ENCODE measurements at regions not wholly inside any gene's neighbourhood (a gene's known extent, or its start where the extent isn't known, plus 50 kb on each side); places are given as distances from the start of the nearest gene placed in this dataset.
"Not testable (repeated sequence)": the region's sequence is repeated elsewhere in the genome, so short reads cannot be mapped to it uniquely, and the experiment has no call there.

GRCh38 chr2:90220623-90221299 lies 1529.3 kb downstream of the RPIA start:
- peak in 2 of 51 donors; percentile 5 to 16 for DNase-seq

DNA sequence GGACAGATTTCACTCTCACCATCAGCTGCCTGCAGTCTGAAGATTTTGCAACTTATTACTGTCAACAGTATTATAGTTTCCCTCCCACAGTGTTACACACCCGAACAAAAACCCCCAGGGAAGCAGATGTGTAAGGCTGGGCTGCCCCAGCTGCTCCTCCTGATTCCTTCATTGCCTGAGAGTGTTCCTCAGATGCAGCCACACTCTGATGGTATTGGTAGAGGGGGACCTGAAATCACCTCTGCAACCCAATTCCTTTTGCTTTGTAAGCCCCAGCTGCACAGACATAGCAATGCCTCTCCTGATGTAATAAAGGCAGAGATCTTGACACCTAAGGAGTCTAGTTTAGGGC lies 1529.8 kb downstream of the RPIA start:
- no peak for DNase-seq

DNA sequence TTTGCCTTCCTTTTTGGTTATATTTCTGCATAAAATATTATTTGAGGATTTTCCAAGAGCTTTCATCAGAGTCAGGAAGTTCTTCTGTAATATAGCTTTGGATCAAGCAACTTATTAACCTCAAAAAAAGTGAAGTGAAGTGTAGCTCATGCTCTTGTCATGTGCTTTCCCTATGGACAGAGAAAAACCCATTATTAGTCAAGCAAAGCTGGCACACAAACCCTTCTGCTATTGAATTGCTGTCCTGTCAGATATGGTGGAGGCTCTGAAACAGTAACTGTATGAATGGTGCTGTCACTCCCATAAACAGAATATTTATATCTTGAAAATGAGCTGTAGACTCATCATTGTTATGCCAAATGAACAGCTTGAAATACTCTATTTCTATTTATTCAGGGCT lies 1533.3 kb downstream of the RPIA start:
- DNase-seq = not testable (repeated sequence)

DNA sequence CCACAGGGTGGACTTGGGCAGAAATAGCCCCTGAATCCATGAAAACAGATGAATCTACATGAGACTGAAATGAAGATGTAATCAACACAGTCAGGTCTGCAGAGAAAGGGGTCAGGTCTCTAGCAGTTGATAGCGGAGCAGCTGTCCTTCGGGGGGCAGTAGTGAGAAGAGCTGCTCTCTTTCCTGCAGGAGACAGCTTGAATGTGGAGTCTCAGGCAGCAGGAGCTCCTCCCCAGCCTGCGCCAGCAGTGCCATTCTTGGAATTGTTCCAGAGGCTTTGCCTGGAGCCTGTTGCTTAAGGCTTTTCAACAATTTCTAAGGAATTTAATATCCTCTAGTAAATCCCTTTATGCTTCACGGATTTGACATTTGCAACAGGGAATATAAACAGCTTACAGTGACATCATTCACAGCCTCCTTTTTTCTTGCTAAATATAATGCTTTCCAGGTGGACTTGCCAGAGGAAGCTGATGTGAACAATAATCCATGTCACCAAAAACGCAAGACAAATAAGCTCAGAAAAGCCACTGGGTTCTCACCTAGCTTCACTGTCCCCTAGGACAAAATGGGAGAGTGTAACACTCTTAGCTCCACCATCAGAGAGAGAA lies 1535.1 kb downstream of the RPIA start:
- DNase-seq = peak in 6 of 51 donors; percentile 1 to 41 (median 15)

- not testable (repeated sequence) for DNase-seq
Measured at GRCh38 chr2:90231199-90231598, 1539.7 kb downstream of the RPIA start.

- not testable (repeated sequence) for DNase-seq
Measured at GRCh38 chr2:90235452-90235851, 1544.0 kb downstream of the RPIA start.

- peak in 25 of 51 donors; percentile 3 to 74 (median 44) for DNase-seq
Measured at GRCh38 chr2:90237923-90238361, 1546.5 kb downstream of the RPIA start.

DNA sequence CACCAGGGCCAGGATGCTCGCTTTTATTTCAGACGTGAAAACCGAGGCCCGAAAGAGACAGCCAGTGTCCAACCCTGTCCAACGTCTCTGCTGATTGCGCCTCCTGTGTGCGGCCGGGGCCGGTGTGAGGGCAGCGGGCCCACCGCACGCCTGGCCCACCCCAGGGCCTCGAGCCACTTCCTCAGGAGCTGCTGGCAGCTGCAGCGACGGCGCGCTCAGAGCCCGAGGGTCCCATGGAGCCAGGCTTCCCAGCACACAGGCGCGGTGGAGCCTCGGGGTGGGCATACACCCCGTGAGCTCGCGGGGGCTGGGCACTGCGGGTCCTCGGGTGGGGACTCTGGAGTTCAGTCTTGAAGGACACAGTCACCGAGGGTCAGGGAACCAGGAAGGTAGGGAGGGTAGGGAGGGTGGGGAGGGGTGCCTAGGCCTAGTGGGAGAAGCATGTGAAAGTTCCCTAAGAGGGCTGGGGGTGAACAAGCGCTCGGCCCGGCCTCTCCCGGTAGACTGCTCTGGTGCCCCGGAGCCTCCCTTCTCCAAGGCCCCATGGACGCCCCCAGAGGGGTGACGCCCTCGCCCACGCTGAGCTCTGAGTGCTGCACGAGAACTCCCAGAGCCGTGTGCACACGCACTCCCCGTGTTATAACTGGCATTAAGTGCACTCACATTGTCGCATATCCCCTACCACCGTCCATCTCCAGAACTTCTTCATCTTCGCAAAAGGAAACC lies 1547.2 kb downstream of the RPIA start:
- not testable (repeated sequence) for DNase-seq

- DNase-seq = not testable (repeated sequence)
Measured at GRCh38 chr2:90239769-90240168, 1548.3 kb downstream of the RPIA start.

DNA sequence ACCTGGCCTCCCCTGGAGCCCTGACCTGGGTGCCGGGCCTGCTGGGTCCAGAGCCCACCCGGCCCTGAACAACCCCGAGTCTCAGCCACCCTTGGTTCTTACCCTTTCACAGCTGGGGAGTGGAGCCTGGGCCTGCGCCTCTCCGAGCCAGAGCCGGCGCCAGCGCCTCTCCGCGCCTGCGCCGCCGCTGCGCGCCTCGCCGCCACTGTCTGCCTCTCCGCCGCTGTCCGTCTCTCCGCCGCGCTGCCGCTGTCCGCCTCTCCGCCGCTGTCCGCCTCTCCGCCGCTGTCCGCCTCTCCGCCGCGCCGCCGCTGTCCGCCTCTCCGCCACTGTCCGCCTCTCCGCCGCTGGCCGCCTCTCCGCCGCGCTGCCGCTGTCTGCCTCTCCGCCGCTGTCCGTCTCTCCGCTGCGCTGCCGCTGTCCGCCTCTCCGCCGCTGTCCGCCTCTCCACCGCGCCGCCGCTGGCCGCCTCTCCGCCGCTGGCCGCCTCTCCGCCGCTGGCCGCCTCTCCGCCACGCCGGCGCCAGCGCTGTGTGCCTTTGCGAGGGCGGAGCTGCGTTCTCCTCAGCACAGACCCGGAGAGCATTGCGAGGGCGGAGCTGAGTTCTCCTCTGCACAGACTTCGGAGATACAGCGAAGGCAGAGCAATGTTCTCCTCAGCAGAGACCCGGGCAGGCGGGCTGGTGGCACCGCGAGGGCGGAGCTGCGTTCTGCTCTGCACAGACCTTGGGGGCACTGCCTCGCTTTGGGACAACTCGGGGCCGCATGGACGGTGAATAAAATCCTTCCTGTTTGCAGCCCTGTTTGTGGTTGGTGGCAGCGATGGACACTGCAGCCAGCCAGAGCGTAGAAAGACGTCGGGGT lies 1553.7 kb downstream of the RPIA start:
- DNase-seq = not testable (repeated sequence)

DNA sequence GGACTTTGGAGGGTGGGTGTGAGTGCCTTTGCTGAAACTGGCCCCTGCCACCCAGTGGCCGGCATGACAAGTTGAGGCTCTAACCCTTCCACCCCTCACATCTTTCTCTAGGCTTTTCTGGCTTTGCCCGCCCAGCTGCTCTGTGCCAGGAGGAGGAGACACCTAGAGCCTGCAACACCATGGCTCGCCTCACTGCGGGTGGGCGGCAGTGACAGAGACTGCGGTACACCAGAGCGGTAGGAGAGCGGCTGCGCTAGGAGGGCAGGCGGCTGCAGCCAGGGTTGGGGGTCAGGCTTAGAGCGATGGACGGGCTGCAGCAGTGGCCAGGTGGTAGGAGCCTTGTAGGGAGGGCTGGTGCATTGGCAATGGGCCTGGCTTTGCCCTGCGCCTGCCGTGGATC lies 1556.9 kb downstream of the RPIA start:
- DNase-seq = not testable (repeated sequence)

DNA sequence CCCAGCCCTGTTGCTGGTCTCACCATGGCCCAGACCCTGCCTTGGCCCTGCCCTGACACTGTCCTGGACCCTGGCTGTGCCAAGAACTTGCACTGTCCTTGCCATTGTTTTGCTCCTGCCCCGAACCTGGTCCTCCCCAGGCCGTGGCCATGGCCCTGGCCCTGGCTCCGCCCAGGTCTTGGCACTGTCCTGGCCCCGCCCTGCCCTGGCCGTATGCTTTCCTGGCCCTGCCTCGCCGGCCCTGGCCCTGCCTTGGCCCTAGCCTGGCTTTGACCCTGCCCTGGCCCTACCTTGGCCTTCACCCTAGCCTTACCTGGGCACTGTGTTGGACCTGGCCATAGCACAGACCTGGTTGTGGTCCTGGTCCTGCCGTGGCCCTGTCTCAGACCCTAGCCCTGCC lies 1558.9 kb downstream of the RPIA start:
- not testable (repeated sequence) for DNase-seq

GRCh38 chr2:90251576-90251975 lies 1560.1 kb downstream of the RPIA start:
- not testable (repeated sequence) for DNase-seq

- not testable (repeated sequence) for DNase-seq
Measured at GRCh38 chr2:90253306-90253705, 1561.8 kb downstream of the RPIA start.

GRCh38 chr2:90266888-90267287 lies 1575.4 kb downstream of the RPIA start:
- DNase-seq = not testable (repeated sequence)

GRCh38 chr2:90287751-90288150 lies 1596.3 kb downstream of the RPIA start:
- not testable (repeated sequence) for DNase-seq

DNA sequence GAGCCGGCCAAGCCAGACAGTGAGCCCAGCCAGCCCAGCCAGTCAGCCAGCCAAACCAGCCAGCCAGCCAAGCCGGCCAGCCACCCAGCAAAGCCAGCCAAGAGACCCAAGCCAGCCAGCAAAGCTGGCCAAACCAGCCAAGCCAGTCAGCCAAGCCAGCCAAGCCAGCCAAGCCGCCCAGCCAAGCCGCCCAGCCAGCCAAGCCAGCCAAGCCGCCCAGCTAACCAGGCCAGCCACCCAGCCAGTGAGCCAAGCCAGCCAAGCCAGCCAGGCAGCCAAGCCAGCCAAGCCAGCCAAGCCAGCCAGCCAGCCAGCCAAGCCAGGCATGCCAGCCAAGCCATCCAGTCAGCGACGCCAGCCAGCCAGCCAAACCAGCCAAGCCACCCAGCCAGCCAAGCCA lies 1596.9 kb downstream of the RPIA start:
- DNase-seq = not testable (repeated sequence)

DNA sequence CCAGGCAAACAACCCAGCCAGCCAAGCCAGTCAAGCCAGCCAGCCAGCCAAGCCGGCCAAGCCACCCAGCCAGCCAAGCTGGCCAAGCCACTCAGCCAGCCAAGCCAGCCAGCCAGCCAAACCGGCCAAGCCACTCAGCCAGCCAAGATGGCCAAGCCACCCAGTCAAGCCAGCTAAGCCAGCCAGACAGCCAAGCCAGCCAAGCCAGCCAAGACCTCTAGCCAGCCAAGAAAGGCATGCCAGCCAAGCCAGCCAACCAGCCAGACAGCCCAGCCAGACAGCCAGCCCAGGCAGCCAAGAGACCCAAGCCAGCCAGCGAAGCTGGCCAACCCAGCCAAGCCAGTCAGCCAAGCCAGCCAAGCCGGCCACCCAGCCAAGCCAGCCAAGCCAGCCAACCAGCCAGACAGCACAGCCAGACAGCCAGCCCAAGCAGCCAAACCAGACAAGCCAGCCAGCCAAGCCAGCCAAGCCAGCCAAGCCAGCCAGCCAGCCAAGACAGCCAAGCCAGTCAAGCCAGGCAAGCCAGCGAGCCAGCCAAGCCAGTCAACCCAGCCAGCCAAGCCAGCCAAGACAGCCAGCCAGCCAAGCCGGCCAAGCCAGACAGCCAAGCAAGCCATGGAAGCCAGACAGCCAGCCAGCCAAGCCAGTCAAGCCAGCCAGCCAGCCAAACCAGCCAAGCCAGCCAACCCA lies 1598.0 kb downstream of the RPIA start:
- not testable (repeated sequence) for DNase-seq

- DNase-seq = not testable (repeated sequence)
Measured at GRCh38 chr2:90290701-90291100, 1599.2 kb downstream of the RPIA start.

DNA sequence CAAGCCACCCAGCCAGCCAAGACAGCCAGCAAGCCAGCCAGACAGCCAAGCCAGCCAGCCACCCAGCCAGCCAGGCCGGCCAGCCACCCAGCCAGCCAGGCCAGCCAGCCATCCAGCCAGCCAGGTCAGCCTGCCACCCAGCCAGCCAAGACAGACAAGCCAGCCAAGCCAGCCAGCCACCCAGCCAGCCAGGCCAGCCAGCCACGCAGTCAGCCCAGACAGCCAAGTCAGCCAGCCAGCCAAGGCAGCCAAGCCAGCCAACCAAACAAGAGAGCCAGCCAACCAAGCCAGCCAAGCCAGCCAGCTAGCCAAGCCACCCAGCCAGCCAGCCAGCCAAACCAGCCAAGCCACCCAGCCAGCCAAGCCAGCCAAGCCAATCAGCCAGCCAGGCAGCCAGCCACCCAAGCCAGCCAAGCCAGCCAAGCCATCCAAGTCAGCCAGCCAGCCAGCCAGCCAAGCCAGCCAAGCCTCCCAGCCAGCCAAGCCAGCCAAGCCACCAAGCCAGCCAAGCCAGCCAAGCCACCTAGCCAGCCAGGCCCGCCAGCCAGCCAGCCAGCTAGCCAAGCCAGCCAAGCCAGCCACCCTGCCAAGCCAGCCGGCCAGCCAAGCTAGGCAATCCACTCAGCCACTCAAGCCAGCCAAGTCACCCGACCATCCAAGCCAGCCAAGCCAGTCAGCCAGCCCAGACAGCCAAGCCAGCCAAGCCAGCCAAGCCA lies 1599.9 kb downstream of the RPIA start:
- DNase-seq = not testable (repeated sequence)
